ENCODE measurements at regions not wholly inside any gene's neighbourhood (a gene's known extent, or its start where the extent isn't known, plus 50 kb on each side); places are given as distances from the start of the nearest gene placed in this dataset.

DNA sequence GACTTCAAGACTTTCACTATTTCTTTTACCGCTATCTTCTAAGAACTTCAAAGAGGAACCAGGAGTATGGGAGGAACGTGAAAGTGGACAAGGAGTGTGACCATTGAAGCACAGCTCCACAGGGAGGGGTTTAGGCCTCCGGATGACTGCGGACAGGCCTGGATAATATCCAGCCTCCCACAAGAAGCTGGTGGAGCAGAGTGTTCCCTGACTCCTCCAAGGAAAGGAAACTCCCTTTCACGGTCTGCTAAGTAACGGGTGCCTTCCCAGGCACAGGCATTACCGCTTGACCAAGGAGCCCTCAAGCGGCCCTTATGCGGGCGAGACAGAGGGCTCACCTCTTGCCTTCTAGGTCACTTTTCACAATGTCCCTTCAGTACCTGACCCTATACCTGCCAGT lies 267.0 kb downstream of the RPL10L start:
- TF ChIP-seq, protein P1, sequence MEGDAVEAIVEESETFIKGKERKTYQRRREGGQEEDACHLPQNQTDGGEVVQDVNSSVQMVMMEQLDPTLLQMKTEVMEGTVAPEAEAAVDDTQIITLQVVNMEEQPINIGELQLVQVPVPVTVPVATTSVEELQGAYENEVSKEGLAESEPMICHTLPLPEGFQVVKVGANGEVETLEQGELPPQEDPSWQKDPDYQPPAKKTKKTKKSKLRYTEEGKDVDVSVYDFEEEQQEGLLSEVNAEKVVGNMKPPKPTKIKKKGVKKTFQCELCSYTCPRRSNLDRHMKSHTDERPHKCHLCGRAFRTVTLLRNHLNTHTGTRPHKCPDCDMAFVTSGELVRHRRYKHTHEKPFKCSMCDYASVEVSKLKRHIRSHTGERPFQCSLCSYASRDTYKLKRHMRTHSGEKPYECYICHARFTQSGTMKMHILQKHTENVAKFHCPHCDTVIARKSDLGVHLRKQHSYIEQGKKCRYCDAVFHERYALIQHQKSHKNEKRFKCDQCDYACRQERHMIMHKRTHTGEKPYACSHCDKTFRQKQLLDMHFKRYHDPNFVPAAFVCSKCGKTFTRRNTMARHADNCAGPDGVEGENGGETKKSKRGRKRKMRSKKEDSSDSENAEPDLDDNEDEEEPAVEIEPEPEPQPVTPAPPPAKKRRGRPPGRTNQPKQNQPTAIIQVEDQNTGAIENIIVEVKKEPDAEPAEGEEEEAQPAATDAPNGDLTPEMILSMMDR (conservative IDR thresholded peaks at IDR 0.05), result no peak

DNA sequence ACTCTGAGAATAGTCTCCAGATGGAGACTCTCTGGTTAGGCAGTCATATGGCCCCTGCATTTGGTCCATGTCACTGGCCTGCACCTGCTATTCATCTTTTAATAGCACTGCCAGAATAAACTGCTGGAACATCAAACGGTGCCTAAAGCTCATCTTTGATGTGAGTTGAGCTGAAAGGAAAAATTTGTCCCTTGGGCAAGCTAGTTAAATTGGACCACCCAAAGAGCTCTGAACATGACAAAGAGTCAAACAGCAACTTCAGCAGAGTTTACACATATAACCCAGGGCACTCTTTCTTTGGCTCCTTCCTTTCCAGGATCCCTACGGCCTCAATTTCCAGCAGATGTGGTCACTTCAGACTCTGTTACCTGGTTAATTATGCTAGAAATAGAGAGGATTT lies 269.9 kb downstream of the RPL10L start:
- TF ChIP-seq, protein P1 (conservative IDR thresholded peaks at IDR 0.05), result no peak
- H3K27ac ChIP-seq, result no peak overlapping the region

More for the DNA sequence above, 267.0 kb downstream of the RPL10L start:
- no peak overlapping the region for H3K27ac ChIP-seq

DNA sequence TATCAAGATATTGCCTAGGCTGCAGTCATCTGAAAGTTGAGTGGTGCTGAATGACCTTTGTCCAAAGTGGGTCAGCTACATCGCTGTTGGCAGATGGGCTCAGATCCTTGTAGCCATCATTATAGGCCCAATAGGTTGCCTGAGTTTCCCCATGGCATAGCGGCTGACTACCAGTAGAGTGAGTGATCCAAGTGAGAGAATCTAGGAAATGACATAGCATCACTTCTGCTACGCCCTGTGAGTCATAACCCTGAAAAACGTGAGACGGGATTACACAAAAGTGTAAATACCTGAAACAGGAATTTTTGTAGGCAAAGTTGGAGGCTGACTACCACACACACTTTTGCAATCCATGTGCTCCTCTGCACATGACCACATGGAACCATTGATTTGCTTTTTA lies 273.3 kb downstream of the RPL10L start:
- no peak overlapping the region for H3K27ac ChIP-seq
- TF ChIP-seq, protein P1 (conservative IDR thresholded peaks at IDR 0.05), result no peak

DNA sequence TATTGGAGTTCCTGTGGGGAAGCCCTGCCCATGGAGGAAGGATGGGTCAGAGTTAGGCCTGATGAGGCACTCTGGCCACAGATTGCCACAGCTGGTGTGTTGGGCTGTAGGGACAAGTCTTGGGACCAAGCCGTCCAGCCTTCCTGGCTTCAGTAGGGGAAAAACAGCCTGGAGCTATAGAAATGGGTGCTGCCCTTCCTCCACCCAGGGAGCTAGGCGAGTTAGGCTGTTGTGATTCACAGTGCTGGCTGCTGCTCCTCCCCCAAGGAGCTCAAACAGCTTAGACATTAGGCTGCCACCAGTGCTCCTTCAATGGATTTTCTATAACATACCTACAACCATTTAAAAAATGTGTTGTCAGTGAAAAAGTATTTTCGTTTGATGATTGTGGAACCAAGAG lies 274.3 kb downstream of the RPL10L start:
- TF ChIP-seq, protein P1 (conservative IDR thresholded peaks at IDR 0.05), result no peak

DNA sequence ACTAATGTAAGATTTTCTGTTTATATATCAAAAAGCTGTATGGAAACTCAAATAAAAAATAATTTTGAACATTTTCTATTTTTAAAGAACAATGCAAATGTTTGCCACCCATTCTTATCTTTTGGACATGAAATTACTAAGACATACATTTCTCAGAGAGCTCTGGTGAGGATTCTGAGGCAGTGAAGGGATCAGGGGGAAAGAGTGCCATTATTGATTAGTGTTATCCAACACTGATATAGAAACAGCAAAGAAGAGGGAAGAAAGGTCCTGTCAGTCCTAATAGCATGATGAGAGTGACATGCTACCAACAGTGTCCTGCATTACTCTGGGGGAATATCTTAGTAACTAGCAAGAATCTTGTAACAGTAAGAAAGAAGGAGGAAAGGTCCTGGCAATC lies 282.2 kb downstream of the RPL10L start:
- TF ChIP-seq, protein P1 (conservative IDR thresholded peaks at IDR 0.05), result no peak
- no peak overlapping the region for H3K27ac ChIP-seq

More for the DNA sequence above, 274.3 kb downstream of the RPL10L start:
- H3K27ac ChIP-seq, result no peak overlapping the region

DNA sequence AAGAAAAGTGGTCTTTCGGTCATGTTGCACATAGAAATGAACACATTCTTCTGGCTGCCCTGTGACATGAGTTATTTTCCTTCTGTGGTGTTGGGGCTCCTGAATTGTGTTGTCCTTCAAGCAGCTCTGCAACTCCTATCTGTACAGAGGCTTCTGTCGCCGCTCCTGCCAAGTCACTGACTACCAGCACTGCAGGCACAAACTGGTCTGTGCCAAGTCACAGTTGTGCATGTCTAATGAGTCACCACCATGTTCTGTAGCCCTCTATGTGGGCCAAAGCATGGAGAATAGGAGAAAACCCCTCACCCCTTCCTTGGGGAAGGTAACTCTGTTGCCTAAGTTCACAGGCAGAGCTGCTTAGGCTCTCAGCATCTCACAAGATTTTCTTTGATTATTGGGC lies 283.3 kb downstream of the RPL10L start:
- TF ChIP-seq, protein P1 (conservative IDR thresholded peaks at IDR 0.05), result no peak
- no peak overlapping the region for H3K27ac ChIP-seq

DNA sequence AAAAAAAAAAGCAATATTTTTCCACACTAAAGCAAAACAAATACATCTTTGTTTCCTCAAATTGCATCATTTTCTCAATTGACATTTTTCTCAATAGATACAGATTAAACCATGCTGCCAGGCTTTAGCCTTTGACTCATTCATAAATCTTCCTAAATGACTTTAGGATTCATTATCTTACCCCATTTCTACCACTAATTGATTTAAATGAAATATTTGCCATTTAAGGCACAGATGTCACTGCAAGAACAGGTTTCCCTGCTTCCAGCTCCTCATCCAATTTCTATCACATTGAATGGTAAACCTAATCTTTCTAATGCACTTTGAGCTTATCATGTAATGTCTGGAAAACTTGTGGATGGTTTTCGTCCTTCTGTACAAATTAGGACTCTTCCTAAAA lies 298.7 kb downstream of the RPL10L start:
- TF ChIP-seq, protein P1 (conservative IDR thresholded peaks at IDR 0.05), result no peak
- no peak overlapping the region for H3K27ac ChIP-seq

Data from VCaP (cell line).